ENCODE measurements at regions not wholly inside any gene's neighbourhood (a gene's known extent, or its start where the extent isn't known, plus 50 kb on each side); places are given as distances from the start of the nearest gene placed in this dataset.
"Not testable (repeated sequence)": the region's sequence is repeated elsewhere in the genome, so short reads cannot be mapped to it uniquely, and the experiment has no call there.

- no peak for DNase-seq (ENCODE audit: low read depth)
These were observed 385.8 kb upstream of the GHITM start for GRCh38 chr10:83753490-83753889.

- no peak for DNase-seq (ENCODE audit: low read depth)
These were observed 384.5 kb upstream of the GHITM start for GRCh38 chr10:83754857-83755256.

GRCh38 chr10:83760142-83760541, 379.2 kb upstream of the GHITM start:
- no peak for DNase-seq (ENCODE audit: low read depth)

GRCh38 chr10:83764666-83765065, 374.6 kb upstream of the GHITM start:
- peak; percentile 0 for DNase-seq (ENCODE audit: low read depth)

GRCh38 chr10:83765731-83766130, 373.6 kb upstream of the GHITM start:
- DNase-seq (ENCODE audit: low read depth) = no peak

GRCh38 chr10:83769281-83769820, 370.0 kb upstream of the GHITM start:
- no peak for DNase-seq (ENCODE audit: low read depth)

GRCh38 chr10:83786701-83787100, 352.6 kb upstream of the GHITM start:
- not testable (repeated sequence) for DNase-seq (ENCODE audit: low read depth)

- DNase-seq (ENCODE audit: low read depth) = no peak
These were observed 337.3 kb upstream of the GHITM start for GRCh38 chr10:83801983-83802382.

GRCh38 chr10:83806717-83807116, 332.6 kb upstream of the GHITM start:
- no peak for DNase-seq (ENCODE audit: low read depth)

GRCh38 chr10:83809001-83809400, 330.3 kb upstream of the GHITM start:
- no peak for DNase-seq (ENCODE audit: low read depth)

- DNase-seq (ENCODE audit: low read depth) = no peak
These were observed 322.4 kb upstream of the GHITM start for GRCh38 chr10:83816942-83817341.

- DNase-seq (ENCODE audit: low read depth) = no peak
These were observed 321.5 kb upstream of the GHITM start for GRCh38 chr10:83817797-83818196.

- no peak for DNase-seq (ENCODE audit: low read depth)
These were observed 319.7 kb upstream of the GHITM start for GRCh38 chr10:83819609-83820008.

- no peak for DNase-seq (ENCODE audit: low read depth)
These were observed 319.3 kb upstream of the GHITM start for GRCh38 chr10:83820033-83820432.

- DNase-seq (ENCODE audit: low read depth) = no peak
These were observed 315.2 kb upstream of the GHITM start for GRCh38 chr10:83824099-83824498.

- DNase-seq (ENCODE audit: low read depth) = no peak
These were observed 305.2 kb upstream of the GHITM start for GRCh38 chr10:83834096-83834495.

- DNase-seq (ENCODE audit: low read depth) = no peak
These were observed 303.2 kb upstream of the GHITM start for GRCh38 chr10:83835945-83836745.

- DNase-seq (ENCODE audit: low read depth) = no peak
These were observed 290.6 kb upstream of the GHITM start for GRCh38 chr10:83848677-83849076.

GRCh38 chr10:83849150-83849549, 290.2 kb upstream of the GHITM start:
- DNase-seq (ENCODE audit: low read depth) = no peak

- no peak for DNase-seq (ENCODE audit: low read depth)
These were observed 287.2 kb upstream of the GHITM start for GRCh38 chr10:83852146-83852545.

GRCh38 chr10:83862723-83863122, 276.6 kb upstream of the GHITM start:
- DNase-seq (ENCODE audit: low read depth) = no peak

GRCh38 chr10:83863283-83863966, 275.9 kb upstream of the GHITM start:
- DNase-seq (ENCODE audit: low read depth) = no peak

GRCh38 chr10:83869898-83870297, 269.4 kb upstream of the GHITM start:
- DNase-seq (ENCODE audit: low read depth) = no peak
